ENCODE measurements at regions not wholly inside any gene's neighbourhood (a gene's known extent, or its start where the extent isn't known, plus 50 kb on each side); places are given as distances from the start of the nearest gene placed in this dataset.
A peak's percentile ranks its signal among the peaks of the same experiment; 100 is the strongest.

GRCh38 chr4:28117084-28117682 is 1256.5 kb downstream of the STIM2 start:
- H3K4me2 ChIP-seq = peak overlapping the region; percentile 64
- peaks cover 10% of the 10 kb centered on the region for H3K36me3 Mint-ChIP-seq (ENCODE audit: low read depth)
- H3K9me3 Mint-ChIP-seq = peaks cover 9% of the 10 kb centered on the region; the same call in 2 of the 3 replicates
- H3K4me3 Mint-ChIP-seq = no peak overlapping the region
- H2AFZ ChIP-seq = peak overlapping the region; percentile 92
- H4K20me1 ChIP-seq (replicated peaks; ENCODE audit: insufficient read depth) = no peaks in the 10 kb centered on the region
- H3K27me3 Mint-ChIP-seq (ENCODE audit: insufficient read depth, low read depth, poor library complexity) = no peaks in the 10 kb centered on the region
- DNase-seq (ENCODE audit: low spot score) (peak; percentile 38), ATAC-seq (peak; percentile 86)
- no peak overlapping the region for H3K27ac ChIP-seq (ENCODE audit: low read depth)
- H3K27ac Mint-ChIP-seq = no peak overlapping the region
- H3K4me1 Mint-ChIP-seq = no peaks in the 10 kb centered on the region
- H3K36me3 ChIP-seq (ENCODE audit: insufficient read depth) = no peaks in the 10 kb centered on the region
- no peaks in the 10 kb centered on the region for H3K79me2 ChIP-seq (replicated peaks; ENCODE audit: insufficient read depth)
- no peaks in the 10 kb centered on the region for H3K4me1 ChIP-seq (ENCODE audit: insufficient read depth)
- TF ChIP-seq ZNF331 (CRISPR knock-in tag; IDR thresholded peaks at IDR 0.05; ENCODE audit: low read depth) = no peak
- no peak for TF ChIP-seq REST (IDR thresholded peaks at IDR 0.05; ENCODE audit: unreplicated experiment)
- TF ChIP-seq STAT1 (IDR thresholded peaks at IDR 0.05; ENCODE audit: unreplicated experiment) = no peak
- no peak for TF ChIP-seq JUNB (IDR thresholded peaks at IDR 0.05; ENCODE audit: unreplicated experiment)
- TF ChIP-seq, protein P1, sequence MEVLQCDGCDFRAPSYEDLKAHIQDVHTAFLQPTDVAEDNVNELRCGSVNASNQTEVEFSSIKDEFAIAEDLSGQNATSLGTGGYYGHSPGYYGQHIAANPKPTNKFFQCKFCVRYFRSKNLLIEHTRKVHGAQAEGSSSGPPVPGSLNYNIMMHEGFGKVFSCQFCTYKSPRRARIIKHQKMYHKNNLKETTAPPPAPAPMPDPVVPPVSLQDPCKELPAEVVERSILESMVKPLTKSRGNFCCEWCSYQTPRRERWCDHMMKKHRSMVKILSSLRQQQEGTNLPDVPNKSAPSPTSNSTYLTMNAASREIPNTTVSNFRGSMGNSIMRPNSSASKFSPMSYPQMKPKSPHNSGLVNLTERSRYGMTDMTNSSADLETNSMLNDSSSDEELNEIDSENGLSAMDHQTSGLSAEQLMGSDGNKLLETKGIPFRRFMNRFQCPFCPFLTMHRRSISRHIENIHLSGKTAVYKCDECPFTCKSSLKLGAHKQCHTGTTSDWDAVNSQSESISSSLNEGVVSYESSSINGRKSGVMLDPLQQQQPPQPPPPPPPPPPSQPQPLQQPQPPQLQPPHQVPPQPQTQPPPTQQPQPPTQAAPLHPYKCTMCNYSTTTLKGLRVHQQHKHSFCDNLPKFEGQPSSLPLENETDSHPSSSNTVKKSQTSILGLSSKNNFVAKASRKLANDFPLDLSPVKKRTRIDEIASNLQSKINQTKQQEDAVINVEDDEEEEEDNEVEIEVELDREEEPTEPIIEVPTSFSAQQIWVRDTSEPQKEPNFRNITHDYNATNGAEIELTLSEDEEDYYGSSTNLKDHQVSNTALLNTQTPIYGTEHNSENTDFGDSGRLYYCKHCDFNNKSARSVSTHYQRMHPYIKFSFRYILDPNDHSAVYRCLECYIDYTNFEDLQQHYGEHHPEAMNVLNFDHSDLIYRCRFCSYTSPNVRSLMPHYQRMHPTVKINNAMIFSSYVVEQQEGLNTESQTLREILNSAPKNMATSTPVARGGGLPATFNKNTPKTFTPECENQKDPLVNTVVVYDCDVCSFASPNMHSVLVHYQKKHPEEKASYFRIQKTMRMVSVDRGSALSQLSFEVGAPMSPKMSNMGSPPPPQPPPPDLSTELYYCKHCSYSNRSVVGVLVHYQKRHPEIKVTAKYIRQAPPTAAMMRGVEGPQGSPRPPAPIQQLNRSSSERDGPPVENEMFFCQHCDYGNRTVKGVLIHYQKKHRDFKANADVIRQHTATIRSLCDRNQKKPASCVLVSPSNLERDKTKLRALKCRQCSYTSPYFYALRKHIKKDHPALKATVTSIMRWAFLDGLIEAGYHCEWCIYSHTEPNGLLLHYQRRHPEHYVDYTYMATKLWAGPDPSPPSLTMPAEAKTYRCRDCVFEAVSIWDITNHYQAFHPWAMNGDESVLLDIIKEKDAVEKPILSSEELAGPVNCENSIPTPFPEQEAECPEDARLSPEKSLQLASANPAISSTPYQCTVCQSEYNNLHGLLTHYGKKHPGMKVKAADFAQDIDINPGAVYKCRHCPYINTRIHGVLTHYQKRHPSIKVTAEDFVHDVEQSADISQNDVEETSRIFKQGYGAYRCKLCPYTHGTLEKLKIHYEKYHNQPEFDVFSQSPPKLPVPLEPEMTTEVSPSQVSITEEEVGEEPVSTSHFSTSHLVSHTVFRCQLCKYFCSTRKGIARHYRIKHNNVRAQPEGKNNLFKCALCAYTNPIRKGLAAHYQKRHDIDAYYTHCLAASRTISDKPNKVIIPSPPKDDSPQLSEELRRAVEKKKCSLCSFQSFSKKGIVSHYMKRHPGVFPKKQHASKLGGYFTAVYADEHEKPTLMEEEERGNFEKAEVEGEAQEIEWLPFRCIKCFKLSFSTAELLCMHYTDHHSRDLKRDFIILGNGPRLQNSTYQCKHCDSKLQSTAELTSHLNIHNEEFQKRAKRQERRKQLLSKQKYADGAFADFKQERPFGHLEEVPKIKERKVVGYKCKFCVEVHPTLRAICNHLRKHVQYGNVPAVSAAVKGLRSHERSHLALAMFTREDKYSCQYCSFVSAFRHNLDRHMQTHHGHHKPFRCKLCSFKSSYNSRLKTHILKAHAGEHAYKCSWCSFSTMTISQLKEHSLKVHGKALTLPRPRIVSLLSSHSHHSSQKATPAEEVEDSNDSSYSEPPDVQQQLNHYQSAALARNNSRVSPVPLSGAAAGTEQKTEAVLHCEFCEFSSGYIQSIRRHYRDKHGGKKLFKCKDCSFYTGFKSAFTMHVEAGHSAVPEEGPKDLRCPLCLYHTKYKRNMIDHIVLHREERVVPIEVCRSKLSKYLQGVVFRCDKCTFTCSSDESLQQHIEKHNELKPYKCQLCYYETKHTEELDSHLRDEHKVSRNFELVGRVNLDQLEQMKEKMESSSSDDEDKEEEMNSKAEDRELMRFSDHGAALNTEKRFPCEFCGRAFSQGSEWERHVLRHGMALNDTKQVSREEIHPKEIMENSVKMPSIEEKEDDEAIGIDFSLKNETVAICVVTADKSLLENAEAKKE (CRISPR knock-in tag; IDR thresholded peaks at IDR 0.05) = no peak
- no peak for TF ChIP-seq EZH2 (IDR thresholded peaks at IDR 0.05; ENCODE audit: low read depth, unreplicated experiment)
- no peak for TF ChIP-seq CREB1 (CRISPR knock-in tag; IDR thresholded peaks at IDR 0.05; ENCODE audit: low read depth)
- no peak for TF ChIP-seq EZH2phosphoT487 (IDR thresholded peaks at IDR 0.05; ENCODE audit: unreplicated experiment)
- TF ChIP-seq NANOG (IDR thresholded peaks at IDR 0.05; ENCODE audit: borderline replicate concordance) = no peak
- TF ChIP-seq, protein P2, sequence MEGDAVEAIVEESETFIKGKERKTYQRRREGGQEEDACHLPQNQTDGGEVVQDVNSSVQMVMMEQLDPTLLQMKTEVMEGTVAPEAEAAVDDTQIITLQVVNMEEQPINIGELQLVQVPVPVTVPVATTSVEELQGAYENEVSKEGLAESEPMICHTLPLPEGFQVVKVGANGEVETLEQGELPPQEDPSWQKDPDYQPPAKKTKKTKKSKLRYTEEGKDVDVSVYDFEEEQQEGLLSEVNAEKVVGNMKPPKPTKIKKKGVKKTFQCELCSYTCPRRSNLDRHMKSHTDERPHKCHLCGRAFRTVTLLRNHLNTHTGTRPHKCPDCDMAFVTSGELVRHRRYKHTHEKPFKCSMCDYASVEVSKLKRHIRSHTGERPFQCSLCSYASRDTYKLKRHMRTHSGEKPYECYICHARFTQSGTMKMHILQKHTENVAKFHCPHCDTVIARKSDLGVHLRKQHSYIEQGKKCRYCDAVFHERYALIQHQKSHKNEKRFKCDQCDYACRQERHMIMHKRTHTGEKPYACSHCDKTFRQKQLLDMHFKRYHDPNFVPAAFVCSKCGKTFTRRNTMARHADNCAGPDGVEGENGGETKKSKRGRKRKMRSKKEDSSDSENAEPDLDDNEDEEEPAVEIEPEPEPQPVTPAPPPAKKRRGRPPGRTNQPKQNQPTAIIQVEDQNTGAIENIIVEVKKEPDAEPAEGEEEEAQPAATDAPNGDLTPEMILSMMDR (conservative IDR thresholded peaks at IDR 0.05; ENCODE audit: low read depth in 2 of 2) = no peak
- TF ChIP-seq, protein P3, sequence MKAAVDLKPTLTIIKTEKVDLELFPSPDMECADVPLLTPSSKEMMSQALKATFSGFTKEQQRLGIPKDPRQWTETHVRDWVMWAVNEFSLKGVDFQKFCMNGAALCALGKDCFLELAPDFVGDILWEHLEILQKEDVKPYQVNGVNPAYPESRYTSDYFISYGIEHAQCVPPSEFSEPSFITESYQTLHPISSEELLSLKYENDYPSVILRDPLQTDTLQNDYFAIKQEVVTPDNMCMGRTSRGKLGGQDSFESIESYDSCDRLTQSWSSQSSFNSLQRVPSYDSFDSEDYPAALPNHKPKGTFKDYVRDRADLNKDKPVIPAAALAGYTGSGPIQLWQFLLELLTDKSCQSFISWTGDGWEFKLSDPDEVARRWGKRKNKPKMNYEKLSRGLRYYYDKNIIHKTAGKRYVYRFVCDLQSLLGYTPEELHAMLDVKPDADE (IDR thresholded peaks at IDR 0.05) = no peak
- TF ChIP-seq ZNF114 (CRISPR knock-in tag; IDR thresholded peaks at IDR 0.05) = no peak
- no peak for TF ChIP-seq POLR2AphosphoS5 (IDR thresholded peaks at IDR 0.05; ENCODE audit: low read depth)
- no peaks in the 10 kb centered on the region for H3K9me2 ChIP-seq (ENCODE audit: insufficient read depth)
- H3K27me3 ChIP-seq (ENCODE audit: insufficient read depth) = no peaks in the 10 kb centered on the region
- no peaks in the 10 kb centered on the region for H3F3A ChIP-seq (replicated peaks; ENCODE audit: low read depth)
- peak overlapping the region; percentile 49 for H3K4me3 ChIP-seq
